OCI-LY7 (cell line): ENCODE measurements at regions not wholly inside any gene's neighbourhood (a gene's known extent, or its start where the extent isn't known, plus 50 kb on each side); places are given as distances from the start of the nearest gene placed in this dataset.

ENCODE experiments used
- CTCF ChIP-seq: fragments of 200-600 bp; sonication (generic); conservative IDR thresholded peaks from 2 replicates; pipeline ENCODE4 v1.5.1; 2014; ENCODE audit warnings: mild to moderate bottlenecking, antibody characterized with exemption, low read length, moderate library complexity, mixed read lengths
- EZH2phosphoT487 ChIP-seq: fragments of 200-600 bp; sonication (generic); IDR thresholded peaks from 2 replicates; pipeline ENCODE4 v1.6.1; 2018; ENCODE audit warnings: low read depth, borderline replicate concordance, mild to moderate bottlenecking, mixed run types, antibody characterized with exemption, low read length, moderate library complexity, mixed read lengths

DNA sequence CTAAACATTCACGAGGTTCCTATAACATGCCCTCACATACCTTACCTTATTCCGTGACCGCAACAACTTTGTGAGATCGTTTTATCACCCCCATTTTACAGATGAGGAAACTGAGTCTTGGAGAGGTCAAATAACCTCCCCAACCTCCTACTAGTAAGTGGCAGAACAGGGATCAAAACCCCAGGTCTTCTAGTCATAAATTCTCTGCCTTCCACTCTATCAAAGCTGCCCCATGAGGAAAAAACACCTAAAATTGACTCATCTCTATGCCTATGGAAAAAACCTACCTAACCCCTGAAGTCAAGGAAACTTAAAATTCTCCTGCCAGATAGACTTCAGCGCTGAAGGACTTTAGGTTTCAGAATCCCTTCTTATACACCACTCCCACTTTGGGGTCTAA is 69.5 kb upstream of the ERRFI1 start:
- TF ChIP-seq CTCF (no peak), EZH2phosphoT487 (no peak)
